Endothelial cell of umbilical vein (primary cell): ENCODE measurements at regions not wholly inside any gene's neighbourhood (a gene's known extent, or its start where the extent isn't known, plus 50 kb on each side); places are given as distances from the start of the nearest gene placed in this dataset.

Source experiments
- EZH2 ChIP-seq: IDR thresholded peaks from 2 replicates; pipeline ENCODE4 v1.6.1; 2012; ENCODE audit warnings: borderline replicate concordance, low read depth, mild to moderate bottlenecking, moderate library complexity, low read length, inconsistent platforms; ENCODE audit not compliant: severe bottlenecking
- FOS ChIP-seq: IDR thresholded peaks from 2 replicates; pipeline ENCODE4 v1.6.1; 2011; ENCODE audit warnings: mild to moderate bottlenecking, low read length, moderate library complexity, borderline replicate concordance; ENCODE audit not compliant: insufficient read depth
- GATA2 ChIP-seq: IDR thresholded peaks from 2 replicates; pipeline ENCODE4 v1.7.0; 2011; ENCODE audit warnings: low read depth, mild to moderate bottlenecking, moderate library complexity, mixed read lengths, low read length; ENCODE audit not compliant: insufficient read length, insufficient read depth
- JUN ChIP-seq: IDR thresholded peaks from 2 replicates; pipeline ENCODE4 v1.6.1; 2011; ENCODE audit warnings: borderline replicate concordance, low read depth; ENCODE audit not compliant: insufficient read length, insufficient read depth
- MYC ChIP-seq: IDR thresholded peaks from one replicate; pipeline ENCODE4 v1.6.1; 2011; ENCODE audit warnings: mild to moderate bottlenecking, low read depth, low read length
- POLR2A ChIP-seq: IDR thresholded peaks from 2 replicates; pipeline ENCODE4 v1.6.1; 2012; ENCODE audit warnings: low read depth, mild to moderate bottlenecking, control low read depth, low read length
- POLR2AphosphoS5 ChIP-seq: IDR thresholded peaks from 2 replicates; pipeline ENCODE4 v1.6.1; 2012; ENCODE audit warnings: low read depth, mild to moderate bottlenecking, control low read depth, low read length, moderate library complexity; ENCODE audit not compliant: insufficient read depth
- TF ChIP-seq, protein P1 (sequence below), 2 donors: IDR thresholded peaks; 1 replicate in 1 of 2; 2 replicates in 1 of 2; pipeline ENCODE4 v1.5.1; 2011; ENCODE audit warnings: low read length in 2 of 2, mild to moderate bottlenecking in 2 of 2, moderate library complexity in 2 of 2, control low read depth in 1 of 2, inconsistent platforms in 1 of 2, low read depth in 1 of 2; ENCODE audit not compliant: insufficient read depth in 1 of 2; ENCODE audit errors: extremely low read depth in 1 of 2
- TF ChIP-seq, protein P2 (sequence below): IDR thresholded peaks from 2 replicates; pipeline ENCODE4 v1.6.1; 2011; ENCODE audit not compliant: insufficient read depth, insufficient read length

DNA sequence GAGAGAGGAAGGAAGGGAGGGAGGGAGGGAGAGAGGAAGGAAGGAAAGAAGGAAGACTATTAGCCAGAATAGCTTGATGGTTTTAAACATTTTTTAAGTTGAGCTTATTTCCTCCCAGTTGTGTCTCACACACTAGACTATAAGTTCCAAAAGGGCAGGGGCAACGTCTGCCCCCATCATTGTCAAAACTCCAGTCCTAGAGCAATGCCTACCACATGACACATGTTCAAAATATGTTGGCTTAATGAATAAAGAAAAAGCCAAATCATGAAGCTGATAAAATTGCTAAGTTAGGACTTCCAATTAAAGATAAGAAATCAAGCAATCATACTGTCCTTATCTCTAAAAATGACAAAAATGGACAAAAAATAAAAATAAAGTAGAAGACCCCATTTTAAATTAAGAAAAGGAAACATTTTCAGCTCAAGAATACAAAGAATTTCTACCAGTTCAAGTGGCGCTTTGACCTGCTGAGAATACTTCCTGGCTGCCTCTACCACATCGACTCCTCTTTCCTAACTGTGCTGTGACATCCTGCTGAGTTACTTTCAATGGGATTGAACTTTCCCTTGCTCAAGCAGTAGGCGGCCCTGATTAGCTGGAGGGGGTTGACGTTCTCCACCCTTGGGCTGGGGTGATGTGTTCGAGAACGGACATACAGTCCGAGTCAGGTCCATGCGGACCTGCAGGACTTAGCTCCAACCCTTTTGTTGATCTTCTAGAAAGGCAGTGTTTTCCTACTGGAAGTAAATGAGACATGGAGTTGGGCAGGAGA, 283.9 kb upstream of the FOXQ1 start:
- TF ChIP-seq, protein P1, sequence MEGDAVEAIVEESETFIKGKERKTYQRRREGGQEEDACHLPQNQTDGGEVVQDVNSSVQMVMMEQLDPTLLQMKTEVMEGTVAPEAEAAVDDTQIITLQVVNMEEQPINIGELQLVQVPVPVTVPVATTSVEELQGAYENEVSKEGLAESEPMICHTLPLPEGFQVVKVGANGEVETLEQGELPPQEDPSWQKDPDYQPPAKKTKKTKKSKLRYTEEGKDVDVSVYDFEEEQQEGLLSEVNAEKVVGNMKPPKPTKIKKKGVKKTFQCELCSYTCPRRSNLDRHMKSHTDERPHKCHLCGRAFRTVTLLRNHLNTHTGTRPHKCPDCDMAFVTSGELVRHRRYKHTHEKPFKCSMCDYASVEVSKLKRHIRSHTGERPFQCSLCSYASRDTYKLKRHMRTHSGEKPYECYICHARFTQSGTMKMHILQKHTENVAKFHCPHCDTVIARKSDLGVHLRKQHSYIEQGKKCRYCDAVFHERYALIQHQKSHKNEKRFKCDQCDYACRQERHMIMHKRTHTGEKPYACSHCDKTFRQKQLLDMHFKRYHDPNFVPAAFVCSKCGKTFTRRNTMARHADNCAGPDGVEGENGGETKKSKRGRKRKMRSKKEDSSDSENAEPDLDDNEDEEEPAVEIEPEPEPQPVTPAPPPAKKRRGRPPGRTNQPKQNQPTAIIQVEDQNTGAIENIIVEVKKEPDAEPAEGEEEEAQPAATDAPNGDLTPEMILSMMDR (IDR thresholded peaks at IDR 0.05; ENCODE audit: extremely low read depth in 1 of 2, insufficient read depth in 1 of 2, low read depth in 1 of 2, low read length in 2 of 2), result no peak
- TF ChIP-seq POLR2A (no peak), EZH2 (no peak), POLR2AphosphoS5 (no peak), JUN (no peak), GATA2 (no peak), MYC (no peak), FOS (no peak)
- TF ChIP-seq, protein P2, sequence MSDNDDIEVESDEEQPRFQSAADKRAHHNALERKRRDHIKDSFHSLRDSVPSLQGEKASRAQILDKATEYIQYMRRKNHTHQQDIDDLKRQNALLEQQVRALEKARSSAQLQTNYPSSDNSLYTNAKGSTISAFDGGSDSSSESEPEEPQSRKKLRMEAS, result no peak
